ENCODE measurements at regions not wholly inside any gene's neighbourhood (a gene's known extent, or its start where the extent isn't known, plus 50 kb on each side); places are given as distances from the start of the nearest gene placed in this dataset.

GRCh38 chr20:22464312-22465003 is 119.9 kb downstream of the FOXA2 start:
- DNase-seq, result no peak

GRCh38 chr20:22462975-22463914 is 121.1 kb downstream of the FOXA2 start:
- no peak for DNase-seq

- DNase-seq, result no peak
Measured at GRCh38 chr20:22460803-22461202, 123.6 kb downstream of the FOXA2 start.

- DNase-seq, result no peak
Measured at GRCh38 chr20:22460231-22460630, 124.1 kb downstream of the FOXA2 start.

GRCh38 chr20:22459754-22460153 is 124.6 kb downstream of the FOXA2 start:
- DNase-seq, result no peak

- no peak for DNase-seq
Measured at GRCh38 chr20:22456109-22456508, 128.3 kb downstream of the FOXA2 start.

- DNase-seq, result no peak
Measured at GRCh38 chr20:22455259-22455658, 129.1 kb downstream of the FOXA2 start.

GRCh38 chr20:22453244-22454080 is 130.9 kb downstream of the FOXA2 start:
- DNase-seq, result no peak

GRCh38 chr20:22452442-22453011 is 131.8 kb downstream of the FOXA2 start:
- no peak for DNase-seq

GRCh38 chr20:22450537-22450936 is 133.8 kb downstream of the FOXA2 start:
- no peak for DNase-seq

GRCh38 chr20:22449188-22449973 is 135.0 kb downstream of the FOXA2 start:
- DNase-seq, result no peak

GRCh38 chr20:22447447-22447778 is 137.0 kb downstream of the FOXA2 start:
- no peak for DNase-seq

- DNase-seq, result no peak
Measured at GRCh38 chr20:22446613-22447446, 137.5 kb downstream of the FOXA2 start.

- no peak for DNase-seq
Measured at GRCh38 chr20:22442318-22442717, 142.1 kb downstream of the FOXA2 start.

GRCh38 chr20:22438926-22439325 is 145.4 kb downstream of the FOXA2 start:
- DNase-seq, result no peak

- DNase-seq, result no peak
Measured at GRCh38 chr20:22438346-22438745, 146.0 kb downstream of the FOXA2 start.

GRCh38 chr20:22437354-22437753 is 147.0 kb downstream of the FOXA2 start:
- no peak for DNase-seq

- DNase-seq, result no peak
Measured at GRCh38 chr20:22431419-22431818, 153.0 kb downstream of the FOXA2 start.

GRCh38 chr20:22430746-22431168 is 153.6 kb downstream of the FOXA2 start:
- DNase-seq, result no peak

- DNase-seq, result no peak
Measured at GRCh38 chr20:22430154-22430745, 154.1 kb downstream of the FOXA2 start.
